ENCODE measurements at regions not wholly inside any gene's neighbourhood (a gene's known extent, or its start where the extent isn't known, plus 50 kb on each side); places are given as distances from the start of the nearest gene placed in this dataset.
"Not testable (repeated sequence)": the region's sequence is repeated elsewhere in the genome, so short reads cannot be mapped to it uniquely, and the experiment has no call there.

DNA sequence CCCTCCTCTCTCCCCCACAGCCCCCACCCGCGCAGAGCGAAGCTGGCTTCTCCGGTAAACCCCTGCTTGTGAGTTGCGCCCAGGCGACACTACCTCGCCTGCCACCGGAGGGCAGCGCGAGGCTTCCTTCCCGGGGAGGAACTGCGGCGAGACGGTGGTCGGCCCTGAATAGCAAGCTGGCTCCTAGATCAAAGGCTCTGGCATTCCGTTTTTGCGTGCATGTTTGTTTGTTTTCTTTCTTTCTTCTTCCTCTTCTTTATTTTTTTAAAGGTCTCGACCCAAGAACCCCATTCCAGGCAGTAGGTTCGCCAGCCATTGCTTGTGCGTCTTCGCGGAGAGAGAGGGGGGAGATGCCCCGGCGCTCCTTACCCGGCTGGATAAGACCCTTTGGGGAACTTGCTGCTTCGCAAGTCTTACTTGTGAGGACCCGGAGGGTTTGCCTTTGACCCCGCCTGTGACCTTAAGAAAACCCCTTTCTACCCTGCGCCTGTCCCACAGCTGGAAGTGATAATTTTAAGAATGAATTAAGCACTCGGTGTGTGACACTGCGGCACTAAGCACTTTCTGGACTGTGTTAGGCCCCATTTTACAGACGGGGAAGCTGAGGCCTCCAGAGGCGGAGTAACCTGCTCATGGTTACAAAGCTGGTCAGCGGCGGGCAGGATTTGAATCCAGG, 92.7 kb upstream of the SIRPA start:
- peak; percentile 81 for DNase-seq (ENCODE audit: low spot score)
- TF ChIP-seq, protein P1, sequence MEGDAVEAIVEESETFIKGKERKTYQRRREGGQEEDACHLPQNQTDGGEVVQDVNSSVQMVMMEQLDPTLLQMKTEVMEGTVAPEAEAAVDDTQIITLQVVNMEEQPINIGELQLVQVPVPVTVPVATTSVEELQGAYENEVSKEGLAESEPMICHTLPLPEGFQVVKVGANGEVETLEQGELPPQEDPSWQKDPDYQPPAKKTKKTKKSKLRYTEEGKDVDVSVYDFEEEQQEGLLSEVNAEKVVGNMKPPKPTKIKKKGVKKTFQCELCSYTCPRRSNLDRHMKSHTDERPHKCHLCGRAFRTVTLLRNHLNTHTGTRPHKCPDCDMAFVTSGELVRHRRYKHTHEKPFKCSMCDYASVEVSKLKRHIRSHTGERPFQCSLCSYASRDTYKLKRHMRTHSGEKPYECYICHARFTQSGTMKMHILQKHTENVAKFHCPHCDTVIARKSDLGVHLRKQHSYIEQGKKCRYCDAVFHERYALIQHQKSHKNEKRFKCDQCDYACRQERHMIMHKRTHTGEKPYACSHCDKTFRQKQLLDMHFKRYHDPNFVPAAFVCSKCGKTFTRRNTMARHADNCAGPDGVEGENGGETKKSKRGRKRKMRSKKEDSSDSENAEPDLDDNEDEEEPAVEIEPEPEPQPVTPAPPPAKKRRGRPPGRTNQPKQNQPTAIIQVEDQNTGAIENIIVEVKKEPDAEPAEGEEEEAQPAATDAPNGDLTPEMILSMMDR (IDR thresholded peaks at IDR 0.05; ENCODE audit: extremely low read depth, missing control alignments): peak; percentile 45

DNA sequence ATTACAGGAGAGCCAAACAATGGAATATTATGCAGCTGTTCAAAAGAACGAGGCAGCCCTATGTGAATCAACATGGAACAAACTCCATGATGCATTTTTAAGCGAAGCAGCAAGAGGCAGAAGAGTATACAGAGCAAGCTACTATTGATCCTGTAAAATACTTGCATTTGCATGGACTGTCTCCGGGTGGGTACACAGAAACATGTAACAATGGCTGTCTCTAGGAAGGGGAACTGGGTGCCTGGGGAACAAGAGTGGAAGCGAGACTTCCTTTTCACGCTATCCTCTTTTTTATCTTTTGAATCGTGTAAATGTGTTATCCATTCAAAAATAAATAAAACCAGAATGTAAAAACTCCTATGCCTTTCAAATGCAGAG, 93.3 kb upstream of the SIRPA start:
- DNase-seq (ENCODE audit: low spot score): no peak
- TF ChIP-seq, protein P1 (IDR thresholded peaks at IDR 0.05; ENCODE audit: extremely low read depth, missing control alignments): no peak

DNA sequence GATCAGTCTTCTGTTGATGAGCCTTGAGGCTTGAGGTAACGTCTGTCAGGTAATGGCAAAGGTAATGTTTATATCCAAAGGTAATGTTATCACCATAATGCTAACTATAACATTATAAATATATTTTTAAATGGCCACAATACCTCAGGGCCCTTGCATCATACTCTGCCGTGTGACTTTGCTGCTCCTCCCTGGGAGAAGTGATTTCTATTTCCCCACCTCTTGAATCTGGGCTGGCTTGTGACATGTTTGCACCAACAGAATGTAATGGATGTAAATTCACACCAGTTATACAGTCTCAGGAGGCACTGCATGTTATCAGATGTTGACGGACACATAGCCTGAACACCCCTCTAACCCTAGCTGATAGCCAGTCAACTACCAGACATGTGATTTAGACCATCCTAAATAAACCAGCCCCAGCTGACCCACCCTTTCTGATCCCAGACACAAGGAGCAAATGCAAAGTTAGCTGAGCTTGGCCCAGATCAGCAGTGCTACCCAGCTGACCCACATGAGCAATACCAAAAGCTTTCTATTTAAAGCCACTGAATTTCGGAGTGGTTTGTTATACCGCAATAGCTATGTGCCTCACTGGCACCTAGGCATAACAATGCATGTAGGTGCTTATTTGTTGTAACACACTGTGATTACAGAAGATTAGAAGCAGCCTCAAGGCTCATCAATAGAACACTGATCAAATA, 93.8 kb upstream of the SIRPA start:
- TF ChIP-seq, protein P1 (IDR thresholded peaks at IDR 0.05; ENCODE audit: extremely low read depth, missing control alignments): no peak
- no peak for DNase-seq (ENCODE audit: low spot score)

DNA sequence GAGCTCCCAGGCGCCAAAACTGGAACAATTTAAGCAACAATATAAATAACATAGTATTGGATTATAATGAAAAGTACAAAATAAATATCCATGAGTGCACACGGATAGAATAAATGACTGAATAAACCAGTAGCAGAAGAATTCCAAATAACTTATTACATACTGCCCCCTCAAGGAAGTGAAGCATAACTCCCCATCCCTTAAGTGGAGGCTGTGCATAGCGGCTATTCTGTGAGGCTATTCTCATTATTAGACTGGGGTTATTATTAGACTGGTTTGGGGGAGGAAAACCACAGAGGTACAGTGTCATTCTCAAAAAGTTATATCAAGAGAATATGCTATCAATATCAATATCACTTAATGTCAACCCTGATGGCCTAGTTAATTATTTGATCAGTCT, 94.4 kb upstream of the SIRPA start:
- TF ChIP-seq, protein P1 (IDR thresholded peaks at IDR 0.05; ENCODE audit: extremely low read depth, missing control alignments): no peak
- no peak for DNase-seq (ENCODE audit: low spot score)

DNA sequence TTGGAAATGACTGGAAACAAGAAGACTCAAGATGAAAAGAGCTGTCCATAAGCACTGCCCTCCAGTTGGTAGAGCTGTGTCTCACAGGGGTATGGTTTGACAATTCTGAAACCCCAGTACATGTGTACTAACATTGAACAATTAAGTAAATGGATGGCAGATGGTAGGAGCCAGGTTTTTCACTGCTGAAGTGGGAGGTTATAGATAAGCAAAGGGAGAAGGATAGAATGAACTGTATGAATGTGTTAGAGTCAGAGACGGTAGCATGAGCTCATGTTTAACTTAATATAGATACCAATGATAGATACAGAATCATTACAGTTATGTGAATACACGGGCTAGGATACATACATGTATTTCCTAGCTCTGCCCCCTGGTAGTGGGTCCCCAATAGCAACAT, 95.0 kb upstream of the SIRPA start:
- DNase-seq (ENCODE audit: low spot score): no peak
- TF ChIP-seq, protein P1 (IDR thresholded peaks at IDR 0.05; ENCODE audit: extremely low read depth, missing control alignments): no peak

DNA sequence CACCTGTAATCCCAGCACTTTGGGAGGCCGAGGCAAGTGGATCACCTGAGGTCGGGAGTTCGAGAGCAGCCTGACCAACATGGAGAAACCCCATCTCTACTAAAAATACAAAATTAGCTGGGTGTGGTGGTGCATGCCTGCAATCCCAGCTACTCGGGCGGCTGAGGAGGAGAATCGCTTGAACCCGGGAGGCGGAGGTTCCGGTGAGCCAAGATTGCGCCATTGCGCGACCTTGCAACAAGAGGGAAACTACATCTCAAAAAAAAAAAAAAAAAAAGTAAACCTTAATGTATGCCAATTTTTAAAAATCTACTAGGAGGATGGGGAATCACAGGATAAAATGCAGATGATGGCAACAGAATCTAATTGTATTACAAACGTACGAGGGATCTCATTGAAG, 95.5 kb upstream of the SIRPA start:
- DNase-seq (ENCODE audit: low spot score): not testable (repeated sequence)

DNA sequence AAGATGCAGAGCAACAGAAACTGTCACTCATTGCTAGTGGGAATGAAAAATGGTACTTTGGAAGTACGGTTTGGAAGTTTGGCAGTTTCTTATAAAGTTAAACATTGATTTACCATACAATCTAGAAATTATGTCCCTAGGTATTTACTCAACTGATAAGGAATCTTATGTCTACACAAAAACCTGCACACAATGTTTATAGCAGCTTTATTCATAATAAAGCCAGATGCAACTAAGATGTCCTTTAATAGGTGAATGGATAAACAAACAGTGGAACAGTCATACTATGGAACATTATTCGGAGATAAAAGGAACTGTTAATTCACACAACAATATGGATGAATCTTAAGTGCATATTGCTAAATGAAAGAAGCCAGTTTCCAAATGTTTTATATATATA, 96.2 kb upstream of the SIRPA start:
- TF ChIP-seq, protein P1 (IDR thresholded peaks at IDR 0.05; ENCODE audit: extremely low read depth, missing control alignments): no peak
- DNase-seq (ENCODE audit: low spot score): no peak

DNA sequence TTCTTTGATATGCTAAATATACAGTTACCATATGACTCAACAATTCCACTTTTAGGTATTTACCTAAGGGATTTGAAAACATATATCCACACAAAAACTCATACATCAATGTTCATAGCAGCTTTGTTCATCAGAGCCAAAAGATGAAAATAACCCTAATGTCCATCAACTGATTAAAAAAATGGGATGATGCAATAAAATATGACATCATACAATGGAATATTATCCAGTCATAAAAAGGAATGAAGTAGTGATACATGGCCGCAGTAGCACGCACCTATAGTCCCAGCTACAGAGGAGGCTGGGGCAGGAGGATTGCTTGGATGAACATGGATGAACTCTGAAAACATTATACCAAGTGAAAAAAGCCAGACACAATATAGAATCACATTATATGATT, 101.4 kb upstream of the SIRPA start:
- TF ChIP-seq, protein P1 (IDR thresholded peaks at IDR 0.05; ENCODE audit: extremely low read depth, missing control alignments): no peak
- DNase-seq (ENCODE audit: low spot score): no peak

Data from GM20000 (cell line).